ENCODE measurements at regions not wholly inside any gene's neighbourhood (a gene's known extent, or its start where the extent isn't known, plus 50 kb on each side); places are given as distances from the start of the nearest gene placed in this dataset.

GRCh38 chr10:130923596-130923995 is 387.9 kb downstream of the TCERG1L start:
- no peak overlapping the region for H4K5ac ChIP-seq (ENCODE audit: low read length)
- no peak overlapping the region for H3K56ac ChIP-seq (ENCODE audit: low read length)
- H3K27me3 ChIP-seq (ENCODE audit: insufficient read depth, low read length, poor library complexity) = no peaks in the 10 kb centered on the region
- H3K9ac ChIP-seq (ENCODE audit: low read length) = no peak overlapping the region
- no peaks in the 10 kb centered on the region for H3K4me1 ChIP-seq (ENCODE audit: control insufficient read depth, low read depth, low read length)
- no peak overlapping the region for H3K4me2 ChIP-seq (ENCODE audit: low read length)
- DNase-seq = no peak
- H3K23ac ChIP-seq (ENCODE audit: low read length) = no peak overlapping the region
- no peak overlapping the region for H2BK120ac ChIP-seq (ENCODE audit: low read depth, low read length)
- no peaks in the 10 kb centered on the region for H3K36me3 ChIP-seq (ENCODE audit: control insufficient read depth, insufficient read depth, low read length)
- no peak overlapping the region for H3K27ac ChIP-seq (ENCODE audit: low read depth, low read length)
- no peaks in the 10 kb centered on the region for H3K79me1 ChIP-seq (ENCODE audit: low read length)
- no peak overlapping the region for H4K8ac ChIP-seq (ENCODE audit: low read depth, low read length)
- H2BK15ac ChIP-seq (replicated peaks; ENCODE audit: low read depth) = no peak overlapping the region
- no CpG with 5 or more reads among the region's 5 CpGs for WGBS (ENCODE audit: extremely low coverage, insufficient coverage, low lambda C conversion rate)
- no peak overlapping the region for H2BK5ac ChIP-seq (ENCODE audit: low read length)
- H3K18ac ChIP-seq (ENCODE audit: low read length) = no peak overlapping the region
- no peak overlapping the region for H2AK5ac ChIP-seq (ENCODE audit: low read length)
- H3K4ac ChIP-seq (ENCODE audit: low read depth, low read length) = no peak overlapping the region
- no peaks in the 10 kb centered on the region for H3K79me2 ChIP-seq (ENCODE audit: control insufficient read depth, insufficient read depth, low read length)
- no peak overlapping the region for H3K4me3 ChIP-seq (ENCODE audit: low read length)

- no peak overlapping the region for H3K56ac ChIP-seq (ENCODE audit: low read length)
- no peak overlapping the region for H3K9ac ChIP-seq (ENCODE audit: low read length)
- H3K4me2 ChIP-seq (ENCODE audit: low read length) = no peak overlapping the region
- H3K18ac ChIP-seq (ENCODE audit: low read length) = no peak overlapping the region
- H3K4me1 ChIP-seq (ENCODE audit: control insufficient read depth, low read depth, low read length) = no peaks in the 10 kb centered on the region
- H3K4me3 ChIP-seq (ENCODE audit: low read length) = no peak overlapping the region
- H3K4ac ChIP-seq (ENCODE audit: low read depth, low read length) = no peak overlapping the region
- no peaks in the 10 kb centered on the region for H3K27me3 ChIP-seq (ENCODE audit: insufficient read depth, low read length, poor library complexity)
- H3K79me1 ChIP-seq (ENCODE audit: low read length) = no peaks in the 10 kb centered on the region
- no peaks in the 10 kb centered on the region for H3K79me2 ChIP-seq (ENCODE audit: control insufficient read depth, insufficient read depth, low read length)
- no peak overlapping the region for H2BK120ac ChIP-seq (ENCODE audit: low read depth, low read length)
- no peak overlapping the region for H3K23ac ChIP-seq (ENCODE audit: low read length)
- H3K36me3 ChIP-seq (ENCODE audit: control insufficient read depth, insufficient read depth, low read length) = no peaks in the 10 kb centered on the region
- no peak overlapping the region for H2AK5ac ChIP-seq (ENCODE audit: low read length)
- H2BK15ac ChIP-seq (replicated peaks; ENCODE audit: low read depth) = no peak overlapping the region
- H4K8ac ChIP-seq (ENCODE audit: low read depth, low read length) = no peak overlapping the region
- H4K5ac ChIP-seq (ENCODE audit: low read length) = no peak overlapping the region
- WGBS (ENCODE audit: extremely low coverage, insufficient coverage, low lambda C conversion rate) = no CpG with 5 or more reads among the region's 17 CpGs
- H2BK5ac ChIP-seq (ENCODE audit: low read length) = no peak overlapping the region
- DNase-seq = peak; percentile 60
- H3K27ac ChIP-seq (ENCODE audit: low read depth, low read length) = no peak overlapping the region
Measured at GRCh38 chr10:130924138-130924819, 387.2 kb downstream of the TCERG1L start.

- no peak overlapping the region for H2BK5ac ChIP-seq (ENCODE audit: low read length)
Measured at GRCh38 chr10:130926442-130926841, 385.1 kb downstream of the TCERG1L start.

GRCh38 chr10:130927157-130927556 is 384.4 kb downstream of the TCERG1L start:
- no CpG with 5 or more reads among the region's 4 CpGs for WGBS (ENCODE audit: extremely low coverage, insufficient coverage, low lambda C conversion rate)
- DNase-seq = no peak

More at GRCh38 chr10:130926442-130926841, 385.1 kb downstream of the TCERG1L start:
- Histone ChIP-seq H3K27ac (ENCODE audit: low read depth, low read length) (no peak overlapping the region), H3K56ac (ENCODE audit: low read length) (no peak overlapping the region), H3K4me1 (ENCODE audit: control insufficient read depth, low read depth, low read length) (no peaks in the 10 kb centered on the region), H3K23ac (ENCODE audit: low read length) (no peak overlapping the region), H3K4me3 (ENCODE audit: low read length) (no peak overlapping the region), H4K8ac (ENCODE audit: low read depth, low read length) (no peak overlapping the region), H3K9ac (ENCODE audit: low read length) (no peak overlapping the region), H2AK5ac (ENCODE audit: low read length) (no peak overlapping the region), H3K27me3 (ENCODE audit: insufficient read depth, low read length, poor library complexity) (no peaks in the 10 kb centered on the region), H3K18ac (ENCODE audit: low read length) (no peak overlapping the region), H2BK120ac (ENCODE audit: low read depth, low read length) (no peak overlapping the region), H3K79me1 (ENCODE audit: low read length) (no peaks in the 10 kb centered on the region), H3K79me2 (ENCODE audit: control insufficient read depth, insufficient read depth, low read length) (no peaks in the 10 kb centered on the region), H3K36me3 (ENCODE audit: control insufficient read depth, insufficient read depth, low read length) (no peaks in the 10 kb centered on the region), H2BK15ac (replicated peaks; ENCODE audit: low read depth) (no peak overlapping the region), H3K4ac (ENCODE audit: low read depth, low read length) (no peak overlapping the region), H3K4me2 (ENCODE audit: low read length) (no peak overlapping the region), H4K5ac (ENCODE audit: low read length) (no peak overlapping the region)
- no peak for DNase-seq
- no CpG with 5 or more reads among the region's 1 CpG for WGBS (ENCODE audit: extremely low coverage, insufficient coverage, low lambda C conversion rate)

DNA sequence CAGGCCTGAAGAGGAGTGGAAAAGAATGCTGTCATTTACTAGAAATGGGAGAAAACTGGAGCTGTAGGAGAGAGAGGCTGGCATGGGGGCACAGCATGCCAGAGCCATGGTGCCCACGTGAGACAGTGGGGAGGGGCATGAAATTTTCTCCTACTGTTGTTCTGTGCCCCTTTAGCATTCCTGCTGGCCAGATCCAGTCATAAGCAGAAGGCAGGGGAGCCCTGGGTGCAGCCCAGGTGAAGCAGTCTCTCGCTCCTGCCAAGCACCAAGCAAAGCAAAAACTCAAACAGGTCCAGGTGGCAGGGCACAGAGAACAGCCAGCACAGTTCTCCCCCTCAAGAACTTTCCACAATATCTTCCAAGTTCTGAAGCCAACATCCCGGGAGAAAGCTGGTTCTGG is 383.2 kb downstream of the TCERG1L start:
- Histone ChIP-seq H2BK15ac (replicated peaks; ENCODE audit: low read depth) (no peak overlapping the region), H3K23ac (ENCODE audit: low read length) (no peak overlapping the region), H3K4me3 (ENCODE audit: low read length) (no peak overlapping the region), H3K27me3 (ENCODE audit: insufficient read depth, low read length, poor library complexity) (no peaks in the 10 kb centered on the region), H3K36me3 (ENCODE audit: control insufficient read depth, insufficient read depth, low read length) (no peaks in the 10 kb centered on the region), H3K79me2 (ENCODE audit: control insufficient read depth, insufficient read depth, low read length) (no peaks in the 10 kb centered on the region), H4K5ac (ENCODE audit: low read length) (no peak overlapping the region), H3K27ac (ENCODE audit: low read depth, low read length) (no peak overlapping the region), H3K18ac (ENCODE audit: low read length) (no peak overlapping the region), H3K56ac (ENCODE audit: low read length) (no peak overlapping the region), H3K79me1 (ENCODE audit: low read length) (no peaks in the 10 kb centered on the region), H3K4me1 (ENCODE audit: control insufficient read depth, low read depth, low read length) (no peaks in the 10 kb centered on the region), H3K9ac (ENCODE audit: low read length) (no peak overlapping the region), H2BK5ac (ENCODE audit: low read length) (no peak overlapping the region), H2BK120ac (ENCODE audit: low read depth, low read length) (no peak overlapping the region), H3K4ac (ENCODE audit: low read depth, low read length) (no peak overlapping the region), H3K4me2 (ENCODE audit: low read length) (no peak overlapping the region), H2AK5ac (ENCODE audit: low read length) (no peak overlapping the region), H4K8ac (ENCODE audit: low read depth, low read length) (no peak overlapping the region)
- no CpG with 5 or more reads among the region's 3 CpGs for WGBS (ENCODE audit: extremely low coverage, insufficient coverage, low lambda C conversion rate)
- DNase-seq = no peak

More at GRCh38 chr10:130927157-130927556, 384.4 kb downstream of the TCERG1L start:
- Histone ChIP-seq H3K27ac (ENCODE audit: low read depth, low read length) (no peak overlapping the region), H3K4ac (ENCODE audit: low read depth, low read length) (no peak overlapping the region), H3K4me3 (ENCODE audit: low read length) (no peak overlapping the region), H3K4me1 (ENCODE audit: control insufficient read depth, low read depth, low read length) (no peaks in the 10 kb centered on the region), H3K79me2 (ENCODE audit: control insufficient read depth, insufficient read depth, low read length) (no peaks in the 10 kb centered on the region), H3K4me2 (ENCODE audit: low read length) (no peak overlapping the region), H3K27me3 (ENCODE audit: insufficient read depth, low read length, poor library complexity) (no peaks in the 10 kb centered on the region), H2BK5ac (ENCODE audit: low read length) (no peak overlapping the region), H2BK120ac (ENCODE audit: low read depth, low read length) (no peak overlapping the region), H3K23ac (ENCODE audit: low read length) (no peak overlapping the region), H3K56ac (ENCODE audit: low read length) (no peak overlapping the region), H3K79me1 (ENCODE audit: low read length) (no peaks in the 10 kb centered on the region), H4K8ac (ENCODE audit: low read depth, low read length) (no peak overlapping the region), H3K9ac (ENCODE audit: low read length) (no peak overlapping the region), H2BK15ac (replicated peaks; ENCODE audit: low read depth) (no peak overlapping the region), H4K5ac (ENCODE audit: low read length) (no peak overlapping the region), H3K36me3 (ENCODE audit: control insufficient read depth, insufficient read depth, low read length) (no peaks in the 10 kb centered on the region), H3K18ac (ENCODE audit: low read length) (no peak overlapping the region), H2AK5ac (ENCODE audit: low read length) (no peak overlapping the region)

Measured in mesendoderm (in vitro differentiated cells).